ENCODE measurements at regions not wholly inside any gene's neighbourhood (a gene's known extent, or its start where the extent isn't known, plus 50 kb on each side); places are given as distances from the start of the nearest gene placed in this dataset.

DNA sequence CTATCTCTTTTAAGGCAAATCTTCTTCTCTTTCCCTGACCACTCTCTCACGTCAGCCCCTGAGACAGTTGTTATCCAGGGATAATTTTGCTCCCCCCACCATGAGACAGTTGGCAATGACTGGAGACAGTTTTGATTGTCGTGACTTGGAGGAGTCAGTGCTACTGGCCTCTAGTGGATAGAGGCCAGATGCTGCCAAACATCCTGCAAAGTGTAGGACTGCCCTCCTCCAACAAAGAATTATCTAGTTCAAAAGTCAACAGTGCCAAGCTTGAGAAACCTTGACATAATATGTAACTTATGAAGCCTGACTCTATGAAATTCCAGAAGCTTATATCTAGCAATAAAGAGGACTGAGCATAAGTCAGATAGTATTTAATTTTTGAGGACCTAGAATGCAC, 502.1 kb upstream of the IGFBP7 start:
- no peak overlapping the region for H4K91ac ChIP-seq (ENCODE audit: insufficient read length, low read depth, low read length)
- no peaks in the 10 kb centered on the region for H3K79me2 ChIP-seq (ENCODE audit: insufficient read depth, low read length)

More for the DNA sequence above, 502.1 kb upstream of the IGFBP7 start:
- H3K14ac ChIP-seq (ENCODE audit: insufficient read depth, low read length) = no peak overlapping the region
- Mint-ChIP-seq H3K27ac (no peak overlapping the region), H3K4me1 (peaks cover 5 to 8% of the 10 kb centered on the region in 2 experiments; a peak in 3 of 4 replicates), H3K36me3 (ENCODE audit: insufficient read depth in 1 of 3, low read depth in 3 of 3) (no peaks in the 10 kb centered on the region), H3K27me3 (ENCODE audit: low read depth) (no peaks in the 10 kb centered on the region), H3K4me3 (no peak overlapping the region), H3K9me3 (no peaks in the 10 kb centered on the region)
- no peak overlapping the region for H2BK20ac ChIP-seq (ENCODE audit: low read depth, low read length, poor library complexity, severe bottlenecking)
- H3K27me3 ChIP-seq (ENCODE audit: insufficient read depth, low read length) = no peaks in the 10 kb centered on the region
- WGBS (ENCODE audit: extremely low coverage, insufficient read length, low lambda C conversion rate) = no CpG with 5 or more reads among the region's 2 CpGs
- TF ChIP-seq CTCF (conservative IDR thresholded peaks at IDR 0.05) = peak; percentile 48
- no peak overlapping the region for H3K18ac ChIP-seq (ENCODE audit: insufficient read length, low read depth, low read length)
- H2BK120ac ChIP-seq (ENCODE audit: low read depth, low read length, poor library complexity, severe bottlenecking) = no peak overlapping the region
- no peak overlapping the region for H2BK12ac ChIP-seq (ENCODE audit: insufficient read length, low read depth, low read length)
- H3K4me2 ChIP-seq (ENCODE audit: insufficient read depth, insufficient read length, low read length) = no peak overlapping the region
- H2BK5ac ChIP-seq (ENCODE audit: insufficient read length, low read length) = no peak overlapping the region
- H2AK5ac ChIP-seq (ENCODE audit: insufficient read length, low read length) = no peak overlapping the region
- H3K27ac ChIP-seq (ENCODE audit: insufficient read length, low read depth, low read length) = no peak overlapping the region
- H3K4ac ChIP-seq (ENCODE audit: low read depth, low read length) = no peak overlapping the region
- no peaks in the 10 kb centered on the region for H3K4me1 ChIP-seq (ENCODE audit: insufficient read depth, low read length)
- H4K20me1 ChIP-seq (ENCODE audit: control insufficient read depth, insufficient read depth, insufficient read length) = no peaks in the 10 kb centered on the region
- H3K56ac ChIP-seq (ENCODE audit: insufficient read length, low read depth, low read length) = no peak overlapping the region
- no peaks in the 10 kb centered on the region for H3K23me2 ChIP-seq (ENCODE audit: insufficient read length, low read depth, low read length, poor library complexity, severe bottlenecking)
- no peak overlapping the region for H3K9ac ChIP-seq (ENCODE audit: extremely low read depth, insufficient read length, low read length)
- no peaks in the 10 kb centered on the region for H3K9me3 ChIP-seq (ENCODE audit: control insufficient read depth, low read depth, low read length)
- no peak for DNase-seq
- H3K23ac ChIP-seq (ENCODE audit: insufficient read length, low read depth, low read length) = no peak overlapping the region
- no peak overlapping the region for H4K8ac ChIP-seq (replicated peaks; ENCODE audit: insufficient read length, low read depth, low read length)
- H3K79me1 ChIP-seq (ENCODE audit: insufficient read depth, low read depth, low read length, poor library complexity, severe bottlenecking) = no peaks in the 10 kb centered on the region
- H2AFZ ChIP-seq (ENCODE audit: low read length) = no peak overlapping the region
- H3T11ph ChIP-seq (ENCODE audit: low read length) = no peak overlapping the region
- H4K5ac ChIP-seq (ENCODE audit: insufficient read length, low read depth, low read length) = no peak overlapping the region
- no peak overlapping the region for H2BK15ac ChIP-seq (ENCODE audit: low read depth, low read length)
